Esophagus muscularis mucosa (tissue), 3 donors: ENCODE measurements at regions not wholly inside any gene's neighbourhood (a gene's known extent, or its start where the extent isn't known, plus 50 kb on each side); places are given as distances from the start of the nearest gene placed in this dataset.

ENCODE experiments used
- POLR2A ChIP-seq: fragments of 450-650 bp; IDR thresholded peaks from one replicate; pipeline ENCODE4 v1.6.1; 2017; ENCODE audit warnings: antibody characterized with exemption, moderate library complexity, mild to moderate bottlenecking, low read depth
- POLR2AphosphoS5 ChIP-seq, 2 donors: sonication (generic); formaldehyde crosslinking; IDR thresholded peaks; one replicate each; pipeline ENCODE4 v1.6.1; 2017; ENCODE audit warnings: antibody characterized with exemption in 2 of 2
- TF ChIP-seq, protein P1 (sequence below), 3 experiments: fragments of 200-600 bp in 2 of 3; fragments of 450-650 bp in 1 of 3; sonication (generic) in 2 of 3; IDR thresholded peaks; one replicate each; pipeline ENCODE4 v1.5.1; 2017 to 2019; ENCODE audit warnings: antibody characterized with exemption in 3 of 3, mild to moderate bottlenecking in 2 of 3, moderate library complexity in 1 of 3

- TF ChIP-seq, protein P1, sequence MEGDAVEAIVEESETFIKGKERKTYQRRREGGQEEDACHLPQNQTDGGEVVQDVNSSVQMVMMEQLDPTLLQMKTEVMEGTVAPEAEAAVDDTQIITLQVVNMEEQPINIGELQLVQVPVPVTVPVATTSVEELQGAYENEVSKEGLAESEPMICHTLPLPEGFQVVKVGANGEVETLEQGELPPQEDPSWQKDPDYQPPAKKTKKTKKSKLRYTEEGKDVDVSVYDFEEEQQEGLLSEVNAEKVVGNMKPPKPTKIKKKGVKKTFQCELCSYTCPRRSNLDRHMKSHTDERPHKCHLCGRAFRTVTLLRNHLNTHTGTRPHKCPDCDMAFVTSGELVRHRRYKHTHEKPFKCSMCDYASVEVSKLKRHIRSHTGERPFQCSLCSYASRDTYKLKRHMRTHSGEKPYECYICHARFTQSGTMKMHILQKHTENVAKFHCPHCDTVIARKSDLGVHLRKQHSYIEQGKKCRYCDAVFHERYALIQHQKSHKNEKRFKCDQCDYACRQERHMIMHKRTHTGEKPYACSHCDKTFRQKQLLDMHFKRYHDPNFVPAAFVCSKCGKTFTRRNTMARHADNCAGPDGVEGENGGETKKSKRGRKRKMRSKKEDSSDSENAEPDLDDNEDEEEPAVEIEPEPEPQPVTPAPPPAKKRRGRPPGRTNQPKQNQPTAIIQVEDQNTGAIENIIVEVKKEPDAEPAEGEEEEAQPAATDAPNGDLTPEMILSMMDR (IDR thresholded peaks at IDR 0.05), result no peak
- TF ChIP-seq POLR2AphosphoS5 (IDR thresholded peaks at IDR 0.05), result no peak
- TF ChIP-seq POLR2A, result no peak
These were observed 66.3 kb downstream of the MYCN start for GRCh38 chr2:16006537-16007166.
